GM23248 (cell line): ENCODE measurements at regions not wholly inside any gene's neighbourhood (a gene's known extent, or its start where the extent isn't known, plus 50 kb on each side); places are given as distances from the start of the nearest gene placed in this dataset.
"Not testable (repeated sequence)": the region's sequence is repeated elsewhere in the genome, so short reads cannot be mapped to it uniquely, and the experiment has no call there.

Experiments used
- EZH2 ChIP-seq: fragments of 200-600 bp; sonication (generic); IDR thresholded peaks from 2 replicates; pipeline ENCODE4 v1.6.1; 2018; ENCODE audit warnings: antibody characterized with exemption, mild to moderate bottlenecking; ENCODE audit not compliant: insufficient read depth, poor library complexity, severe bottlenecking
- EZH2phosphoT487 ChIP-seq: fragments of 200-600 bp; sonication (generic); IDR thresholded peaks from 2 replicates; pipeline ENCODE4 v1.6.1; 2018; ENCODE audit warnings: antibody characterized with exemption, moderate library complexity, mild to moderate bottlenecking, low read depth; ENCODE audit not compliant: insufficient read depth

- not testable (repeated sequence) for TF ChIP-seq EZH2, EZH2phosphoT487
These were observed 1715.4 kb downstream of the KHDRBS2 start for GRCh38 chr6:60570599-60570998.
